Loucy (cell line): ENCODE measurements at regions not wholly inside any gene's neighbourhood (a gene's known extent, or its start where the extent isn't known, plus 50 kb on each side); places are given as distances from the start of the nearest gene placed in this dataset.

Source experiments
- CTCF ChIP-seq: fragments of 200-600 bp; sonication (generic); conservative IDR thresholded peaks from 2 replicates; pipeline ENCODE4 v1.5.1; 2014; ENCODE audit warnings: mild to moderate bottlenecking, antibody characterized with exemption, low read length
- EZH2phosphoT487 ChIP-seq: fragments of 200-600 bp; IDR thresholded peaks from 2 replicates; pipeline ENCODE4 v1.6.1; 2018; ENCODE audit warnings: antibody characterized with exemption, mild to moderate bottlenecking, moderate library complexity, borderline replicate concordance

- no peak for TF ChIP-seq CTCF
- TF ChIP-seq EZH2phosphoT487 = no peak
Measured at GRCh38 chr2:49780949-49781348, 626.6 kb upstream of the FSHR start.
